HG03342 (cell line): ENCODE measurements at regions not wholly inside any gene's neighbourhood (a gene's known extent, or its start where the extent isn't known, plus 50 kb on each side); places are given as distances from the start of the nearest gene placed in this dataset.
A peak's percentile ranks its signal among the peaks of the same experiment; 100 is the strongest.
"Not testable (repeated sequence)": the region's sequence is repeated elsewhere in the genome, so short reads cannot be mapped to it uniquely, and the experiment has no call there.

Experiments
- ATAC-seq: cut with Tn5 transposase; IDR thresholded peaks from one replicate; pipeline ENCODE4 v1.9.1; 2021; ENCODE audit warnings: mild to moderate bottlenecking, moderate library complexity; ENCODE audit not compliant: unreplicated experiment

GRCh38 chr5:45893309-45893708 is 197.1 kb upstream of the HCN1 start:
- ATAC-seq = no peak

GRCh38 chr5:45890441-45891080 is 194.4 kb upstream of the HCN1 start:
- ATAC-seq = not testable (repeated sequence)

- no peak for ATAC-seq
Observed at GRCh38 chr5:45862763-45863162, 166.6 kb upstream of the HCN1 start.

- no peak for ATAC-seq
Observed at GRCh38 chr5:45847877-45848276, 151.7 kb upstream of the HCN1 start.

GRCh38 chr5:45826055-45826454 is 129.9 kb upstream of the HCN1 start:
- no peak for ATAC-seq

GRCh38 chr5:45800331-45800730 is 104.2 kb upstream of the HCN1 start:
- no peak for ATAC-seq

GRCh38 chr5:45799388-45799787 is 103.2 kb upstream of the HCN1 start:
- ATAC-seq = no peak

GRCh38 chr5:45796959-45797553 is 100.9 kb upstream of the HCN1 start:
- no peak for ATAC-seq

- no peak for ATAC-seq
Observed at GRCh38 chr5:45795458-45795857, 99.3 kb upstream of the HCN1 start.

- peak; percentile 79 for ATAC-seq
Observed at GRCh38 chr5:45793638-45794532, 97.7 kb upstream of the HCN1 start.

GRCh38 chr5:45779874-45780671 is 83.9 kb upstream of the HCN1 start:
- ATAC-seq = no peak

GRCh38 chr5:45774528-45774927 is 78.3 kb upstream of the HCN1 start:
- ATAC-seq = no peak

GRCh38 chr5:45772402-45772801 is 76.2 kb upstream of the HCN1 start:
- ATAC-seq = no peak

GRCh38 chr5:45765561-45765960 is 69.4 kb upstream of the HCN1 start:
- no peak for ATAC-seq

GRCh38 chr5:45750574-45750973 is 54.4 kb upstream of the HCN1 start:
- ATAC-seq = no peak

- ATAC-seq = not testable (repeated sequence)
Observed at GRCh38 chr5:45748511-45748910, 52.3 kb upstream of the HCN1 start.
